GM12872 (cell line): ENCODE measurements at regions not wholly inside any gene's neighbourhood (a gene's known extent, or its start where the extent isn't known, plus 50 kb on each side); places are given as distances from the start of the nearest gene placed in this dataset.

Source experiments
- CTCF ChIP-seq: IDR thresholded peaks from 3 replicates; pipeline ENCODE4 v1.5.1; 2011; ENCODE audit warnings: low read depth, mild to moderate bottlenecking, low read length, moderate library complexity; ENCODE audit not compliant: insufficient read depth

GRCh38 chr14:87688524-87688923 is 304.5 kb downstream of the GALC start:
- TF ChIP-seq CTCF = no peak

- TF ChIP-seq CTCF = no peak
These were observed 305.6 kb downstream of the GALC start for GRCh38 chr14:87687420-87687819.

GRCh38 chr14:87686746-87687145 is 306.2 kb downstream of the GALC start:
- no peak for TF ChIP-seq CTCF

- no peak for TF ChIP-seq CTCF
These were observed 313.1 kb downstream of the GALC start for GRCh38 chr14:87679866-87680265.

- TF ChIP-seq CTCF = no peak
These were observed 314.4 kb downstream of the GALC start for GRCh38 chr14:87678624-87679023.

GRCh38 chr14:87676814-87677437 is 316.1 kb downstream of the GALC start:
- TF ChIP-seq CTCF = no peak

GRCh38 chr14:87667659-87668058 is 325.3 kb downstream of the GALC start:
- TF ChIP-seq CTCF = no peak
